Osteocyte (in vitro differentiated cells): ENCODE measurements at regions not wholly inside any gene's neighbourhood (a gene's known extent, or its start where the extent isn't known, plus 50 kb on each side); places are given as distances from the start of the nearest gene placed in this dataset.

Source experiments
- DNase-seq: peaks from one replicate; pipeline ENCODE4 v3.0.0; 2021; ENCODE audit warnings: mixed read lengths; ENCODE audit not compliant: unreplicated experiment; ENCODE audit errors: extremely low spot score
- H3K27ac Mint-ChIP-seq: one replicate; pipeline ENCODE4 v1.8.0; 2021; ENCODE audit warnings: mild to moderate bottlenecking, mixed read lengths; ENCODE audit not compliant: unreplicated experiment
- H3K27me3 Mint-ChIP-seq: one replicate; pipeline ENCODE4 v1.8.0; 2021; ENCODE audit warnings: mixed read lengths; ENCODE audit not compliant: unreplicated experiment
- H3K36me3 Mint-ChIP-seq: one replicate; pipeline ENCODE4 v1.8.0; 2021; ENCODE audit warnings: mixed read lengths; ENCODE audit not compliant: unreplicated experiment
- H3K4me1 Mint-ChIP-seq: one replicate; pipeline ENCODE4 v1.8.0; 2021; ENCODE audit warnings: mixed read lengths; ENCODE audit not compliant: unreplicated experiment
- H3K4me3 Mint-ChIP-seq: one replicate; pipeline ENCODE4 v1.8.0; 2021; ENCODE audit warnings: mild to moderate bottlenecking, moderate library complexity, mixed read lengths; ENCODE audit not compliant: unreplicated experiment
- H3K9me3 Mint-ChIP-seq: one replicate; pipeline ENCODE4 v1.8.0; 2021; ENCODE audit warnings: mixed read lengths; ENCODE audit not compliant: unreplicated experiment
- TF ChIP-seq, protein P1 (sequence below): fragments of 200-600 bp; sonication (generic); IDR thresholded peaks from 2 replicates; pipeline ENCODE4 v1.5.0; 2021; ENCODE audit warnings: antibody characterized with exemption, mild to moderate bottlenecking, moderate library complexity

DNA sequence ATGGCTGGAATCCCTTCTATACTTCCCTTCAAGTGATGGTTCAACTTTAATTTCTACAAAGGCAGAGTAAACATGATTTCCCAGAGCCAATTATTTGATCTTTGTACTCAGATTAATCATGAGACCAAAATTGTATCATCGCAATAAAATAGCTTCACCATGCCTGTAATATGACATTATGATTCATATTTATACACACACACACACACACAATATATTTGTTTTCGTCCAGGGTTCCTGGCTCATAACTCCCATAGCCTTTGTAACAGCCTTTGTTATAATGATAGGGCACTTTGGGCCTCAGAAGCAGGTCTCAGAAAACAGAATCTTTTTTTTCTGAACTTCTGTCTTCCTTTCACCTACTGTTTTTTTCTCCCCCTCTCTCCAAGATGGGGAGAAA lies 270.6 kb downstream of the ADGRA3 start:
- DNase-seq: no peak
- no peaks in the 10 kb centered on the region for H3K4me1 Mint-ChIP-seq
- H3K4me3 Mint-ChIP-seq: no peak overlapping the region
- H3K36me3 Mint-ChIP-seq: no peaks in the 10 kb centered on the region
- H3K27ac Mint-ChIP-seq: no peak overlapping the region
- H3K9me3 Mint-ChIP-seq: no peaks in the 10 kb centered on the region
- TF ChIP-seq, protein P1, sequence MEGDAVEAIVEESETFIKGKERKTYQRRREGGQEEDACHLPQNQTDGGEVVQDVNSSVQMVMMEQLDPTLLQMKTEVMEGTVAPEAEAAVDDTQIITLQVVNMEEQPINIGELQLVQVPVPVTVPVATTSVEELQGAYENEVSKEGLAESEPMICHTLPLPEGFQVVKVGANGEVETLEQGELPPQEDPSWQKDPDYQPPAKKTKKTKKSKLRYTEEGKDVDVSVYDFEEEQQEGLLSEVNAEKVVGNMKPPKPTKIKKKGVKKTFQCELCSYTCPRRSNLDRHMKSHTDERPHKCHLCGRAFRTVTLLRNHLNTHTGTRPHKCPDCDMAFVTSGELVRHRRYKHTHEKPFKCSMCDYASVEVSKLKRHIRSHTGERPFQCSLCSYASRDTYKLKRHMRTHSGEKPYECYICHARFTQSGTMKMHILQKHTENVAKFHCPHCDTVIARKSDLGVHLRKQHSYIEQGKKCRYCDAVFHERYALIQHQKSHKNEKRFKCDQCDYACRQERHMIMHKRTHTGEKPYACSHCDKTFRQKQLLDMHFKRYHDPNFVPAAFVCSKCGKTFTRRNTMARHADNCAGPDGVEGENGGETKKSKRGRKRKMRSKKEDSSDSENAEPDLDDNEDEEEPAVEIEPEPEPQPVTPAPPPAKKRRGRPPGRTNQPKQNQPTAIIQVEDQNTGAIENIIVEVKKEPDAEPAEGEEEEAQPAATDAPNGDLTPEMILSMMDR: no peak
- H3K27me3 Mint-ChIP-seq: peaks cover 12% of the 10 kb centered on the region

DNA sequence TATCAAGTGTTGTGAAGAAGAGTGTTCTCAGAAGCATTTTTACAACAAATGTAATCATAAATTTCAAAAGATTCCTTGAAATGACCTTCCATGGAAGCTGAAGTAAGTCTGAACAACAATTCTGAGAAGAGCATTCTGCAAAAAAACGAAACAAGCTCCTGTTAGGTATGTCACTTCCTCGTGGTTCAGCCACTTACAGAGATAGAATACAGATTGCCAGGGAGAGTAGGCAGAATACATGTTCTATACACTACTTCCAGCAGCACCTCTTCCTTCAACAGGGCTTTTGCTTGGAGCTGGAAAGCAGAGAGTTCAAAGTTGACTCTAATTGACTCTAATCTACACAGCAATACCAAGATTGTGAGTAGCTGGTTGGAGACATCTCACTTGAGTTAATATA lies 274.5 kb downstream of the ADGRA3 start:
- H3K4me1 Mint-ChIP-seq: no peaks in the 10 kb centered on the region
- peaks cover 14% of the 10 kb centered on the region for H3K27me3 Mint-ChIP-seq
- H3K9me3 Mint-ChIP-seq: no peaks in the 10 kb centered on the region
- TF ChIP-seq, protein P1: no peak
- H3K27ac Mint-ChIP-seq: no peak overlapping the region
- no peak overlapping the region for H3K4me3 Mint-ChIP-seq
- DNase-seq: no peak
- H3K36me3 Mint-ChIP-seq: no peaks in the 10 kb centered on the region

DNA sequence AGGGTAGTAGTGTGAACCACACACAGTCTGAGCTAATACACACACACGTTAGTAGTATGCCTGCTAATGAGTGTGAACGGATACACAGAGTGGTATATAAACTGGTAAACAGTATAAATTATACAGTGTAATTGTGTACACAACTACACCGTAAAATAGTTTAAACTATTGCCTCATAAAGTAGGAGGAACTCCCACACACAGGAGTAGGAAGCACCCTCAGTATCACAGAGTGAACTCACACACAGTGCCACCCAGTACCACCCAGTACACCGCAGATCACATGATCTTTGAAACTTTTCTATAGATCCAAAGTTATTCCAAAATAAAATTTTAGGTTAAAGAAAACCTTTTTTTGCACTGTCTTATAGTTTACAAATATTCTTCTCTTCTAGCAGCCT lies 275.1 kb downstream of the ADGRA3 start:
- Mint-ChIP-seq H3K4me1 (no peaks in the 10 kb centered on the region), H3K27me3 (peaks cover 15% of the 10 kb centered on the region), H3K27ac (no peak overlapping the region), H3K36me3 (no peaks in the 10 kb centered on the region), H3K4me3 (no peak overlapping the region), H3K9me3 (no peaks in the 10 kb centered on the region)
- no peak for DNase-seq
- TF ChIP-seq, protein P1: no peak

DNA sequence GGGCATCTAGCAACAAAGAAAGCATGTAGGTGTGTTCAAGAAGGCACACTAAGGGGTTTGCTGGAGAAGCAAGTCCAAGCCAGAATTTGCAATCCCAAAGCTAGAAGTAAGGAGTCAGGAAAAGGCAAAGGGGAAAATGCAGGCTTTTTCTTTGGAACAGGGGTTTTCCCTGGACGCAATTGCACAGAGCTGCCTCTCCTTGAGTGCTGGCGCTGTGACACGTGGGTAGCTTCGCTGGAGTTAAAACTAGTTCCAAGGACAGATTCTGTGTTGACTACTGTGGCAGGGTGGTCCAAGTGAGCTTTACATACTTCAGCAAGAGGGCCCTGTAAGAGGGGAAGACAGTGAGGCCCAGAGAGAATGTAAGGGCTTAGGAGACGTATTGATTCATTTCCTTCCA lies 277.1 kb downstream of the ADGRA3 start:
- Mint-ChIP-seq H3K4me3 (no peak overlapping the region), H3K27me3 (peaks cover 20% of the 10 kb centered on the region), H3K27ac (no peak overlapping the region), H3K9me3 (no peaks in the 10 kb centered on the region), H3K4me1 (no peaks in the 10 kb centered on the region), H3K36me3 (no peaks in the 10 kb centered on the region)
- DNase-seq: no peak
- TF ChIP-seq, protein P1: no peak

- TF ChIP-seq, protein P1: no peak
- peaks cover 15% of the 10 kb centered on the region for H3K27me3 Mint-ChIP-seq
- no peaks in the 10 kb centered on the region for H3K4me1 Mint-ChIP-seq
- H3K4me3 Mint-ChIP-seq: no peak overlapping the region
- H3K27ac Mint-ChIP-seq: no peak overlapping the region
- no peak for DNase-seq
- H3K9me3 Mint-ChIP-seq: no peaks in the 10 kb centered on the region
- H3K36me3 Mint-ChIP-seq: no peaks in the 10 kb centered on the region
Measured at GRCh38 chr4:22237846-22238494, 277.9 kb downstream of the ADGRA3 start.
